B cell (primary cell): ENCODE measurements at regions not wholly inside any gene's neighbourhood (a gene's known extent, or its start where the extent isn't known, plus 50 kb on each side); places are given as distances from the start of the nearest gene placed in this dataset.

Experiments used
- ATAC-seq: fragments of 200-7000 bp; cut with Tn5 transposase; one replicate; pipeline ENCODE4 v1.10.0; 2021; ENCODE audit warnings: low read depth, mild to moderate bottlenecking, moderate number of reproducible peaks, moderate library complexity
- CTCF ChIA-PET: fragments of 350-600 bp; sonication (Branson Sonifier 250); formaldehyde crosslinking; loops from one replicate; lab custom pipeline; 2021; ENCODE audit warnings: antibody characterized with exemption, inconsistent platforms; lab: Charles Lee
- POLR2A ChIA-PET: fragments of 350-600 bp; sonication (Branson Sonifier 250); formaldehyde crosslinking; loops from one replicate; lab custom pipeline; 2021; ENCODE audit warnings: antibody characterized with exemption; lab: Charles Lee
- DNase-seq: peaks from one replicate; pipeline ENCODE4 v3.0.0; 2013
- H2AFZ ChIP-seq: 2 replicates; pipeline ENCODE4 v1.6.1; 2012; ENCODE audit warnings: mild to moderate bottlenecking, low read depth, low read length; ENCODE audit not compliant: insufficient read depth, poor library complexity, severe bottlenecking
- H3K27ac ChIP-seq, 2 donors: 1 replicate in 1 of 2; 2 replicates in 1 of 2; pipeline ENCODE4 v1.5.1; 2012 to 2013; ENCODE audit warnings: low read length in 2 of 2, mild to moderate bottlenecking in 2 of 2, moderate library complexity in 1 of 2
- H3K27me3 ChIP-seq, 4 experiments: fragments of 200-600 bp in 1 of 4; sonication (generic) in 1 of 4; replicated peaks in 1 of 4; 1 replicate in 2 of 4; 2 replicates in 2 of 4; pipeline versions ENCODE4 v1.6.1 to v1.7.0; 2013 to 2016; ENCODE audit warnings: low read length in 3 of 4, mild to moderate bottlenecking in 2 of 4, mixed read lengths in 1 of 4, moderate library complexity in 1 of 4; ENCODE audit not compliant: insufficient read depth in 4 of 4, control insufficient read depth in 3 of 4; ENCODE audit errors: control extremely low read depth in 1 of 4
- H3K36me3 ChIP-seq, 2 experiments: replicated peaks in 1 of 2; 1 replicate in 1 of 2; 2 replicates in 1 of 2; pipeline versions ENCODE4 v1.6.1 to v1.7.1; 2013; ENCODE audit warnings: low read length in 1 of 2; ENCODE audit not compliant: insufficient read depth in 2 of 2, control insufficient read depth in 1 of 2; ENCODE audit errors: control extremely low read depth in 1 of 2, extremely low read depth in 1 of 2
- H3K4me1 ChIP-seq, 2 donors: fragments of 200-600 bp in 1 of 2; sonication (generic) in 1 of 2; 1 replicate in 1 of 2; 2 replicates in 1 of 2; pipeline versions ENCODE4 v1.5.1 to v1.6.1; 2013 to 2017; ENCODE audit warnings: low read length in 2 of 2; ENCODE audit not compliant: control insufficient read depth in 2 of 2, insufficient read depth in 2 of 2
- H3K4me2 ChIP-seq: replicated peaks from 2 replicates; pipeline ENCODE3; 2012; ENCODE audit warnings: mild to moderate bottlenecking, low read depth, low read length; ENCODE audit not compliant: poor library complexity, severe bottlenecking
- H3K4me3 ChIP-seq, 5 experiments: fragments of 200-600 bp in 1 of 5; sonication (generic) in 1 of 5; 1 replicate in 3 of 5; 2 replicates in 2 of 5; pipeline versions ENCODE4 v1.5.1 to v1.7.0; 2011 to 2016; ENCODE audit warnings: low read length in 4 of 5, mild to moderate bottlenecking in 4 of 5, low read depth in 2 of 5, control low read depth in 1 of 5, moderate library complexity in 1 of 5; ENCODE audit not compliant: insufficient read depth in 1 of 5; ENCODE audit errors: control extremely low read depth in 1 of 5, extremely low read depth in 1 of 5
- H3K79me2 ChIP-seq: fragments of 200-600 bp; sonication (generic); one replicate; pipeline ENCODE4 v1.6.0; 2016; ENCODE audit warnings: low read length; ENCODE audit not compliant: control insufficient read depth, insufficient read depth
- H3K9ac ChIP-seq: fragments of 200-600 bp; sonication (generic); 2 replicates; pipeline ENCODE4 v1.6.1; 2017; ENCODE audit warnings: mild to moderate bottlenecking, low read length, moderate library complexity
- H3K9me3 ChIP-seq, 3 donors: one replicate each; pipeline versions ENCODE4 v1.6.1 to v1.7.1; 2013; ENCODE audit warnings: low read length in 2 of 3; ENCODE audit not compliant: control insufficient read depth in 2 of 3, insufficient read depth in 1 of 3; ENCODE audit errors: control extremely low read depth in 1 of 3
- H4K20me1 ChIP-seq: 2 replicates; pipeline ENCODE4 v1.6.0; 2012; ENCODE audit warnings: mild to moderate bottlenecking, low read length; ENCODE audit not compliant: insufficient read depth, control insufficient read depth, poor library complexity, severe bottlenecking
- H3K27ac Mint-ChIP-seq: one replicate; pipeline ENCODE4 v1.8.0; 2021; ENCODE audit warnings: mixed read lengths
- H3K27me3 Mint-ChIP-seq: one replicate; pipeline ENCODE4 v1.8.0; 2021; ENCODE audit warnings: mixed read lengths
- H3K4me1 Mint-ChIP-seq: one replicate; pipeline ENCODE4 v1.8.0; 2021; ENCODE audit warnings: mixed read lengths
- H3K4me3 Mint-ChIP-seq: one replicate; pipeline ENCODE4 v1.8.0; 2021; ENCODE audit warnings: mixed read lengths
- H3K9me3 Mint-ChIP-seq: one replicate; pipeline ENCODE4 v1.8.0; 2022; ENCODE audit warnings: mixed read lengths; ENCODE audit not compliant: insufficient read depth
- EZH2 ChIP-seq: IDR thresholded peaks from 2 replicates; pipeline ENCODE4 v1.6.1; 2012; ENCODE audit warnings: borderline replicate concordance, low read depth, mild to moderate bottlenecking, moderate library complexity, low read length; ENCODE audit not compliant: insufficient read depth, poor library complexity, severe bottlenecking
- WGBS: methylation state at CpG from one replicate; pipeline ENCODE4 v1.1.5; 2013; ENCODE audit warnings: missing lambda C conversion rate; ENCODE audit not compliant: insufficient coverage; 5-methylcytosine and 5-hydroxymethylcytosine counted together
- intact Hi-C: fragments of 100-400 bp; cut with micrococcal nuclease; formaldehyde crosslinking; loops from one replicate; pipeline ENCODE4 v1.10.0; 2022
- TF ChIP-seq, protein P1 (sequence below): fragments of 200-600 bp; IDR thresholded peaks from one replicate; pipeline ENCODE4 v1.8.0; 2022; ENCODE audit warnings: antibody characterized with exemption, mild to moderate bottlenecking

DNA sequence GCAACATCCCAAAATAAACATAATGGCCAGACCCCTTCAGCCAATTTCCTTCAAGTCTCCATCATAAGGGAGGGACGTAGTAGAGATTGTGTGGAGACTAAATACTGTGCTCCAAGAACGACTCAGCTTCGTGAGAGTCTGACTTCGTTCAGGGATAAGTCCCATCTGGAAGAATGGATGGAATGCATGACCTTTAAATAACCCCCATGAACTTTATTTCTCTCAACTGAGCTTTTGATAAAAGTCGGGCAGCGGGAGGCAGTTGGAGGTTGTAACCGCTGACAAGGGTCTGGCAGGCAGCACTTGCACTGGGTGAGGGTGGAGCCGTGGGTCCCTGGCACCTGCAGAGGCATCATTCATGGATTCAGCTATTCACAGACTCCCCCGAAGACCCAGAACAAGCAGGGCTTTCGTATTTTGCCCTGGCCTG is 115.9 kb downstream of the ZFP36L2 start:
- peaks cover 4% of the 10 kb centered on the region for H3K27me3 Mint-ChIP-seq
- DNase-seq (no peak), ATAC-seq (no peak)
- H3K27ac Mint-ChIP-seq: peak overlapping the region; percentile 96
- H3K36me3 ChIP-seq: no peaks in the 10 kb centered on the region
- no peak overlapping the region for H3K4me3 ChIP-seq
- no peak overlapping the region for H3K4me2 ChIP-seq
- no peak for TF ChIP-seq EZH2
- TF ChIP-seq, protein P1, sequence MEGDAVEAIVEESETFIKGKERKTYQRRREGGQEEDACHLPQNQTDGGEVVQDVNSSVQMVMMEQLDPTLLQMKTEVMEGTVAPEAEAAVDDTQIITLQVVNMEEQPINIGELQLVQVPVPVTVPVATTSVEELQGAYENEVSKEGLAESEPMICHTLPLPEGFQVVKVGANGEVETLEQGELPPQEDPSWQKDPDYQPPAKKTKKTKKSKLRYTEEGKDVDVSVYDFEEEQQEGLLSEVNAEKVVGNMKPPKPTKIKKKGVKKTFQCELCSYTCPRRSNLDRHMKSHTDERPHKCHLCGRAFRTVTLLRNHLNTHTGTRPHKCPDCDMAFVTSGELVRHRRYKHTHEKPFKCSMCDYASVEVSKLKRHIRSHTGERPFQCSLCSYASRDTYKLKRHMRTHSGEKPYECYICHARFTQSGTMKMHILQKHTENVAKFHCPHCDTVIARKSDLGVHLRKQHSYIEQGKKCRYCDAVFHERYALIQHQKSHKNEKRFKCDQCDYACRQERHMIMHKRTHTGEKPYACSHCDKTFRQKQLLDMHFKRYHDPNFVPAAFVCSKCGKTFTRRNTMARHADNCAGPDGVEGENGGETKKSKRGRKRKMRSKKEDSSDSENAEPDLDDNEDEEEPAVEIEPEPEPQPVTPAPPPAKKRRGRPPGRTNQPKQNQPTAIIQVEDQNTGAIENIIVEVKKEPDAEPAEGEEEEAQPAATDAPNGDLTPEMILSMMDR: no peak
- 96% methylated on average over 5 of the region's 10 CpGs for whole genome bisulfite sequencing
- no peaks in the 10 kb centered on the region for H4K20me1 ChIP-seq
- H3K9me3 Mint-ChIP-seq: no peaks in the 10 kb centered on the region
- no peak overlapping the region for H3K9ac ChIP-seq
- H3K4me1 ChIP-seq: peaks cover 47 to 55% of the 10 kb centered on the region in 2 donors
- H3K4me3 Mint-ChIP-seq: no peak overlapping the region
- H3K4me1 Mint-ChIP-seq: peaks cover 48% of the 10 kb centered on the region
- intact Hi-C loops: no loop called here
- CTCF ChIA-PET: interaction anchor here (1.6 to 4.7 kb wide), 2 partner anchors 16 to 136 kb away, joined by 4 to 28 read pairs; no protein-coding TSS in a partner anchor
- POLR2A ChIA-PET: interaction anchor here (0.5 to 0.7 kb wide), 4 partner anchors 28 to 107 kb away, joined by 3 to 6 read pairs (median 4); no protein-coding TSS in a partner anchor
- H3K27me3 ChIP-seq: no peaks in the 10 kb centered on the region
- H2AFZ ChIP-seq: no peak overlapping the region
- H3K9me3 ChIP-seq: no peaks in the 10 kb centered on the region
- H3K79me2 ChIP-seq: no peaks in the 10 kb centered on the region
- no peak overlapping the region for H3K27ac ChIP-seq

- TF ChIP-seq, protein P1: no peak
- no peak for TF ChIP-seq EZH2
- Histone ChIP-seq H3K27ac (peak overlapping the region; percentile 21 to 88), H3K27me3 (no peaks in the 10 kb centered on the region), H3K9me3 (no peaks in the 10 kb centered on the region), H3K4me3 (no peak overlapping the region), H3K4me2 (peak overlapping the region; percentile 47), H3K79me2 (no peaks in the 10 kb centered on the region), H3K4me1 (peaks cover 58 to 67% of the 10 kb centered on the region in 2 donors), H2AFZ (no peak overlapping the region), H3K36me3 (no peaks in the 10 kb centered on the region), H4K20me1 (no peaks in the 10 kb centered on the region), H3K9ac (no peak overlapping the region)
- Mint-ChIP-seq H3K27me3 (no peaks in the 10 kb centered on the region), H3K4me1 (peaks cover 58% of the 10 kb centered on the region), H3K4me3 (peak overlapping the region; percentile 40), H3K9me3 (no peaks in the 10 kb centered on the region), H3K27ac (peak overlapping the region; percentile 96)
- WGBS: 100% methylated on average over 1 of the region's 2 CpGs
- ChIA-PET POLR2A (no interaction called here), CTCF (interaction anchor here (0.6 to 4.7 kb wide), 5 partner anchors 17 to 375 kb away, joined by 3 to 28 read pairs (median 9); no protein-coding TSS in a partner anchor)
- intact Hi-C loops: loop anchor here (5.0 to 10.0 kb wide), 2 partner anchors 85 to 373 kb away; no protein-coding TSS in a partner anchor
- DNase-seq: peak; percentile 51
- ATAC-seq: no peak
Observed at GRCh38 chr2:43109261-43109743, 117.1 kb downstream of the ZFP36L2 start.
